SK-N-SH treated with all-trans-retinoic acid at 6 μM for 48 hours (cell line): ENCODE measurements at regions not wholly inside any gene's neighbourhood (a gene's known extent, or its start where the extent isn't known, plus 50 kb on each side); places are given as distances from the start of the nearest gene placed in this dataset.

ENCODE experiments used
- GLIS3 ChIP-seq: fragments of 250-450 bp; sonication (Bioruptor Pico); IDR thresholded peaks from 2 replicates; pipeline ENCODE4 v1.5.0; 2020; ENCODE audit warnings: mild to moderate bottlenecking, moderate library complexity
- OSR1 ChIP-seq: fragments of 250-450 bp; sonication (Bioruptor Pico); IDR thresholded peaks from 2 replicates; pipeline ENCODE4 v1.8.0; 2022; ENCODE audit warnings: moderate library complexity, mild to moderate bottlenecking, inconsistent platforms
- ZNF565 ChIP-seq: fragments of 450-650 bp; formaldehyde crosslinking; conservative IDR thresholded peaks from 2 replicates; pipeline ENCODE4 v1.5.0; 2020; ENCODE audit warnings: low read depth, mild to moderate bottlenecking, moderate library complexity
- TF ChIP-seq, protein P1 (sequence below): fragments of 250-450 bp; sonication (Bioruptor Pico); IDR thresholded peaks from 2 replicates; pipeline ENCODE4 v1.8.0; 2020; ENCODE audit warnings: mild to moderate bottlenecking, moderate library complexity, borderline replicate concordance
- TF ChIP-seq, protein P2 (sequence below): fragments of 250-450 bp; sonication (Bioruptor Pico); IDR thresholded peaks from 2 replicates; pipeline ENCODE4 v1.5.0; 2020; ENCODE audit warnings: mild to moderate bottlenecking, moderate library complexity

DNA sequence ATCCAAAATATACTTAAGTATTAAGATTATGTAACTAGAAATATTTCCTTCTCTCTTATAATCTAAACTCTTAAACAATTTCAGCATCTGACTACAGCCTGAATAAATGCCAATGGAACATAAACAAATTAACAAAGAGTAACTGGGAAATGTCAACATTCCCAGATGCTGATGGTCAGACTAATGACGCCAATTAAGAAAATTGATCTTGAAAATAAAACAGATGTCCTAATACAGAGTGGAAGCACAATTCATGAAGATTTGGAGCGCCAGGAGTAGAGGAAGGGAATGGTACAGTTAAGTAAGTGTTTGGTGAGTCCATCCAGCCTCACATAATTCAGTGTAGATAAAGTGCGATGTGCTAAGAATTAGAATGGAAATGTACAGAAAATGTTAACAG, 203.7 kb upstream of the NWD2 start:
- no peak for TF ChIP-seq GLIS3
- no peak for TF ChIP-seq ZNF565 (CRISPR knock-in tag)
- TF ChIP-seq, protein P1, sequence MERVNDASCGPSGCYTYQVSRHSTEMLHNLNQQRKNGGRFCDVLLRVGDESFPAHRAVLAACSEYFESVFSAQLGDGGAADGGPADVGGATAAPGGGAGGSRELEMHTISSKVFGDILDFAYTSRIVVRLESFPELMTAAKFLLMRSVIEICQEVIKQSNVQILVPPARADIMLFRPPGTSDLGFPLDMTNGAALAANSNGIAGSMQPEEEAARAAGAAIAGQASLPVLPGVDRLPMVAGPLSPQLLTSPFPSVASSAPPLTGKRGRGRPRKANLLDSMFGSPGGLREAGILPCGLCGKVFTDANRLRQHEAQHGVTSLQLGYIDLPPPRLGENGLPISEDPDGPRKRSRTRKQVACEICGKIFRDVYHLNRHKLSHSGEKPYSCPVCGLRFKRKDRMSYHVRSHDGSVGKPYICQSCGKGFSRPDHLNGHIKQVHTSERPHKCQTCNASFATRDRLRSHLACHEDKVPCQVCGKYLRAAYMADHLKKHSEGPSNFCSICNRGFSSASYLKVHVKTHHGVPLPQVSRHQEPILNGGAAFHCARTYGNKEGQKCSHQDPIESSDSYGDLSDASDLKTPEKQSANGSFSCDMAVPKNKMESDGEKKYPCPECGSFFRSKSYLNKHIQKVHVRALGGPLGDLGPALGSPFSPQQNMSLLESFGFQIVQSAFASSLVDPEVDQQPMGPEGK (CRISPR knock-in tag): no peak
- TF ChIP-seq, protein P2, sequence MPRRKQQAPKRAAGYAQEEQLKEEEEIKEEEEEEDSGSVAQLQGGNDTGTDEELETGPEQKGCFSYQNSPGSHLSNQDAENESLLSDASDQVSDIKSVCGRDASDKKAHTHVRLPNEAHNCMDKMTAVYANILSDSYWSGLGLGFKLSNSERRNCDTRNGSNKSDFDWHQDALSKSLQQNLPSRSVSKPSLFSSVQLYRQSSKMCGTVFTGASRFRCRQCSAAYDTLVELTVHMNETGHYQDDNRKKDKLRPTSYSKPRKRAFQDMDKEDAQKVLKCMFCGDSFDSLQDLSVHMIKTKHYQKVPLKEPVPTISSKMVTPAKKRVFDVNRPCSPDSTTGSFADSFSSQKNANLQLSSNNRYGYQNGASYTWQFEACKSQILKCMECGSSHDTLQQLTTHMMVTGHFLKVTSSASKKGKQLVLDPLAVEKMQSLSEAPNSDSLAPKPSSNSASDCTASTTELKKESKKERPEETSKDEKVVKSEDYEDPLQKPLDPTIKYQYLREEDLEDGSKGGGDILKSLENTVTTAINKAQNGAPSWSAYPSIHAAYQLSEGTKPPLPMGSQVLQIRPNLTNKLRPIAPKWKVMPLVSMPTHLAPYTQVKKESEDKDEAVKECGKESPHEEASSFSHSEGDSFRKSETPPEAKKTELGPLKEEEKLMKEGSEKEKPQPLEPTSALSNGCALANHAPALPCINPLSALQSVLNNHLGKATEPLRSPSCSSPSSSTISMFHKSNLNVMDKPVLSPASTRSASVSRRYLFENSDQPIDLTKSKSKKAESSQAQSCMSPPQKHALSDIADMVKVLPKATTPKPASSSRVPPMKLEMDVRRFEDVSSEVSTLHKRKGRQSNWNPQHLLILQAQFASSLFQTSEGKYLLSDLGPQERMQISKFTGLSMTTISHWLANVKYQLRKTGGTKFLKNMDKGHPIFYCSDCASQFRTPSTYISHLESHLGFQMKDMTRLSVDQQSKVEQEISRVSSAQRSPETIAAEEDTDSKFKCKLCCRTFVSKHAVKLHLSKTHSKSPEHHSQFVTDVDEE: no peak
- TF ChIP-seq OSR1 (CRISPR knock-in tag): no peak
